Aorta (tissue), 5 donors: ENCODE measurements at regions not wholly inside any gene's neighbourhood (a gene's known extent, or its start where the extent isn't known, plus 50 kb on each side); places are given as distances from the start of the nearest gene placed in this dataset.

Experiments
- ATAC-seq: fragments of 200-7000 bp; cut with Tn5 transposase; one replicate; pipeline ENCODE4 v1.9.1; 2022; ENCODE audit warnings: moderate library complexity; ENCODE audit not compliant: low FRiP score
- DNase-seq, 2 donors: peaks; one replicate each; pipeline ENCODE4 v3.0.0-alpha.2; 2020
- H3K27ac ChIP-seq, 2 donors: one replicate each; pipeline ENCODE4 v1.5.1; 2013; ENCODE audit warnings: low read length in 2 of 2, mild to moderate bottlenecking in 2 of 2, moderate library complexity in 2 of 2, control low read depth in 1 of 2, inconsistent platforms in 1 of 2, low read depth in 1 of 2
- H3K27me3 ChIP-seq, 2 donors: one replicate each; pipeline ENCODE4 v1.6.1; 2013; ENCODE audit warnings: control low read depth in 1 of 2, low read length in 1 of 2, mild to moderate bottlenecking in 1 of 2, moderate library complexity in 1 of 2; ENCODE audit not compliant: insufficient read depth in 2 of 2, control insufficient read depth in 1 of 2
- H3K36me3 ChIP-seq, 2 donors: one replicate each; pipeline ENCODE4 v1.6.1; 2013; ENCODE audit warnings: control low read depth in 1 of 2, low read length in 1 of 2, mild to moderate bottlenecking in 1 of 2; ENCODE audit not compliant: insufficient read depth in 2 of 2, control insufficient read depth in 1 of 2
- H3K4me1 ChIP-seq, 2 donors: one replicate each; pipeline ENCODE4 v1.6.1; 2013; ENCODE audit warnings: low read length in 2 of 2, control low read depth in 1 of 2, mild to moderate bottlenecking in 1 of 2, moderate library complexity in 1 of 2; ENCODE audit not compliant: insufficient read depth in 2 of 2, control insufficient read depth in 1 of 2
- H3K4me3 ChIP-seq, 2 donors: one replicate each; pipeline ENCODE4 v1.5.1; 2013; ENCODE audit warnings: low read length in 2 of 2, control low read depth in 1 of 2, mild to moderate bottlenecking in 1 of 2
- H3K9me3 ChIP-seq: one replicate; pipeline ENCODE4 v1.6.1; 2013; ENCODE audit warnings: mild to moderate bottlenecking, low read length; ENCODE audit not compliant: control insufficient read depth
- WGBS, 2 donors: extraction: QIAGEN DNeasy Blood & Tissue Kit; methylation state at CpG; one replicate each; pipeline ENCODE4 v1.1.7; 2013; 5-methylcytosine and 5-hydroxymethylcytosine counted together
- intact Hi-C, 2 donors: fragments of 100-400 bp; cut with DNase I; formaldehyde crosslinking; loops; one replicate each; pipeline versions ENCODE4 v1.14.2 to v1.15.0; 2022
- donor health status: healthy with polysubstance abuse.
- donor health status: Bipolar disorder and iron deficiency.
- donor health status: DM: no; HTN: no; CAD: no.
- donor health status: DM: no; HTN: no; CAD: no.
- donor health status: DM: yes; HTN: yes; CAD: no.

GRCh38 chr21:35780983-35781382 is 279.3 kb downstream of the SETD4 start:
- WGBS, 2 donors: 87 to 93% methylated on average over 4 of the region's 4 CpGs
- peaks cover 0 to 2% of the 10 kb centered on the region in 2 donors for H3K4me1 ChIP-seq
- no peaks in the 10 kb centered on the region for H3K27me3 ChIP-seq
- ATAC-seq: no peak
- H3K9me3 ChIP-seq: no peaks in the 10 kb centered on the region
- H3K27ac ChIP-seq: no peak overlapping the region
- no peak for DNase-seq
- H3K4me3 ChIP-seq: no peak overlapping the region
- no peaks in the 10 kb centered on the region for H3K36me3 ChIP-seq
- intact Hi-C loops: no loop called here

GRCh38 chr21:35779690-35780570 is 280.4 kb downstream of the SETD4 start:
- Histone ChIP-seq H3K4me1 (peaks cover 0 to 3% of the 10 kb centered on the region in 2 donors), H3K4me3 (no peak overlapping the region), H3K36me3 (no peaks in the 10 kb centered on the region), H3K27me3 (no peaks in the 10 kb centered on the region), H3K9me3 (no peaks in the 10 kb centered on the region), H3K27ac (peak overlapping the region in 1 of 2 donors; percentile 54)
- DNase-seq (no peak), ATAC-seq (no peak)
- WGBS, 2 donors: 26% methylated on average over 7 of the region's 7 CpGs
- intact Hi-C loops: no loop called here

GRCh38 chr21:35779167-35779566 is 281.2 kb downstream of the SETD4 start:
- DNase-seq (no peak), ATAC-seq (no peak)
- H3K36me3 ChIP-seq: no peaks in the 10 kb centered on the region

GRCh38 chr21:35777081-35777480 is 283.2 kb downstream of the SETD4 start:
- DNase-seq: no peak
- no peaks in the 10 kb centered on the region for H3K27me3 ChIP-seq
- H3K36me3 ChIP-seq: no peaks in the 10 kb centered on the region
- H3K9me3 ChIP-seq: no peaks in the 10 kb centered on the region
- H3K4me1 ChIP-seq: peaks cover 3% of the 10 kb centered on the region in 2 donors
- H3K4me3 ChIP-seq: no peak overlapping the region
- intact Hi-C loops: no loop called here
- WGBS, 2 donors: 98 to 100% methylated on average over 2 of the region's 2 CpGs
- no peak for ATAC-seq
- no peak overlapping the region for H3K27ac ChIP-seq

More at GRCh38 chr21:35779167-35779566, 281.2 kb downstream of the SETD4 start:
- Histone ChIP-seq H3K4me1 (peaks cover 0 to 3% of the 10 kb centered on the region in 2 donors), H3K9me3 (no peaks in the 10 kb centered on the region), H3K4me3 (no peak overlapping the region), H3K27me3 (no peaks in the 10 kb centered on the region), H3K27ac (peak overlapping the region in 1 of 2 donors; percentile 54)
- intact Hi-C loops: no loop called here
- WGBS, 2 donors: 96 to 97% methylated on average over 4 of the region's 4 CpGs

GRCh38 chr21:35775778-35776544 is 284.4 kb downstream of the SETD4 start:
- Histone ChIP-seq H3K27me3 (no peaks in the 10 kb centered on the region), H3K36me3 (no peaks in the 10 kb centered on the region), H3K4me1 (peaks cover 3% of the 10 kb centered on the region in 2 donors), H3K9me3 (no peaks in the 10 kb centered on the region), H3K27ac (no peak overlapping the region), H3K4me3 (no peak overlapping the region)
- ATAC-seq (no peak), DNase-seq (no peak)
- intact Hi-C loops: no loop called here
- 74 to 75% methylated on average over 7 of the region's 7 CpGs for WGBS, 2 donors

GRCh38 chr21:35770101-35770945 is 290.0 kb downstream of the SETD4 start:
- intact Hi-C loops: no loop called here
- Histone ChIP-seq H3K27me3 (no peaks in the 10 kb centered on the region), H3K4me3 (no peak overlapping the region), H3K36me3 (no peaks in the 10 kb centered on the region), H3K27ac (no peak overlapping the region), H3K9me3 (no peaks in the 10 kb centered on the region), H3K4me1 (peaks cover 4 to 7% of the 10 kb centered on the region in 2 donors)
- WGBS, 2 donors: 82% methylated on average over 4 of the region's 4 CpGs
- DNase-seq (no peak), ATAC-seq (no peak)

- H3K9me3 ChIP-seq: no peaks in the 10 kb centered on the region
- 5 to 14% methylated on average over 2 of the region's 2 CpGs for WGBS, 2 donors
- H3K4me3 ChIP-seq: no peak overlapping the region
- H3K4me1 ChIP-seq: peaks cover 4 to 7% of the 10 kb centered on the region in 2 donors
- intact Hi-C loops: no loop called here
- H3K27me3 ChIP-seq: no peaks in the 10 kb centered on the region
- no peak overlapping the region for H3K27ac ChIP-seq
- H3K36me3 ChIP-seq: no peaks in the 10 kb centered on the region
- ATAC-seq: no peak
- DNase-seq: no peak
These were observed 292.1 kb downstream of the SETD4 start for GRCh38 chr21:35768187-35768586.

- no peaks in the 10 kb centered on the region for H3K36me3 ChIP-seq
- H3K4me1 ChIP-seq: peaks cover 4% of the 10 kb centered on the region in 2 donors
- no peak overlapping the region for H3K27ac ChIP-seq
- no peak for ATAC-seq
- DNase-seq: no peak
- no peak overlapping the region for H3K4me3 ChIP-seq
- no peaks in the 10 kb centered on the region for H3K9me3 ChIP-seq
- intact Hi-C loops: no loop called here
- no peaks in the 10 kb centered on the region for H3K27me3 ChIP-seq
These were observed 295.7 kb downstream of the SETD4 start for GRCh38 chr21:35764586-35764985.
